GM21360 (cell line): ENCODE measurements at regions not wholly inside any gene's neighbourhood (a gene's known extent, or its start where the extent isn't known, plus 50 kb on each side); places are given as distances from the start of the nearest gene placed in this dataset.
A peak's percentile ranks its signal among the peaks of the same experiment; 100 is the strongest.

Experiments used
- ATAC-seq: cut with Tn5 transposase; IDR thresholded peaks from one replicate; pipeline ENCODE4 v1.9.1; 2021; ENCODE audit warnings: mild to moderate bottlenecking, moderate library complexity; ENCODE audit not compliant: unreplicated experiment

DNA sequence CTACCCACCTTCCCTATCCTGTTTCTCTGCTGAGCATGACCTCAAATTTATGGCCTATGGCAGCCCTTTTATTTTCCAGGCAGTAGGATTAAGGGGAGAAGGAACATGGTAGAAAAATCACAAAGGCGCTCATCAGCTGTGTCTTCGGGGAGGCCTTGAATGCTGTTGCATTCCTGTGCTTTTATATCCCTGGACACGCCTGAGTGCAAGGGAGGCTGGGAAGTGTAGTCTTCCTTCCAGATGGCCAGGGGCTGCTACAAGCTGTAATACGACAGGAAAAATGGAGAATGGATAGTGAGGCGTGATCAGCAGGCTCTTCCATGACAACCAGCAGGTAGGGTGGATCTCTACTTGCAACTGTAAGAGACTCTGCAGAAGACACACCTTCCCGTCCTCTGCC, 210.9 kb upstream of the GGTLC1 start:
- no peak for ATAC-seq

GRCh38 chr20:24194143-24194542, 205.6 kb upstream of the GGTLC1 start:
- no peak for ATAC-seq

GRCh38 chr20:24190905-24191304, 202.3 kb upstream of the GGTLC1 start:
- no peak for ATAC-seq

DNA sequence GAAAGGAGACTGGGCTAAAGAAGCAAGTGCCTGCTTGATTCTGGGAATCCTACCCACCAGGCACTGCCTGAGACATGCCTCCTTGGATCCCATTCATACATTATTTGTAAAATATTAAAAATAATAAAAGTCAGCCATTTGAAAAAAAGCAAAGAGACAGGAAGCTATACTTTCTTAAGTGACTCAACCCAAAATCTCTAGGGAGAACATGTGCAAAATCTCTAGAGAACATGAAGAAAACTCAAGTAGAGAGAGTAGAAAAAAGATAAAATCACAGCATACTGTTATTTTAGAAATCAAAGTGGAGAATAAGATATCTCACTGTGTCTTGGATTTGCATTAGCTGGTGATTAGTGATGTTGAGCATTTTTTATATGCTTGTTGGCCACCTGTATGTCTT, 197.2 kb upstream of the GGTLC1 start:
- no peak for ATAC-seq

DNA sequence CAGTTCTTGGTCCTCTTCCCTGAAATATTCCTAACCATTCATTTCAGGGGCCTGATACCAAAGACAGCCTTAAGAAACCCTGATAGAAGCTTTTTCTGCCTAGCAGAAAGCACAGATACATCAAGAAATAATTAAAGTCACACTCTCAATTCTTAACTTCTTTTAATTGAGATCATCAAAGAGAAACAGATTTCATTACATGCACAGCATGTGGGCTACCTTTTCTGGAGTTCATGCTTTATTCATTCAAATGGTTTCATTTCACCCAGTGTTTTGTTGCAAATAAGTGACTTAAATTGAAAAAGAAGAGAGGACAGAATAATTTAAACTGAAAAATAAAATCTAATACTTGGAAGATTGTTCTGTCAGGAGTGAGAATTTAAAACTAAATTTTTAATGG, 192.6 kb upstream of the GGTLC1 start:
- no peak for ATAC-seq

- no peak for ATAC-seq
Observed at GRCh38 chr20:24169256-24169655, 180.7 kb upstream of the GGTLC1 start.

DNA sequence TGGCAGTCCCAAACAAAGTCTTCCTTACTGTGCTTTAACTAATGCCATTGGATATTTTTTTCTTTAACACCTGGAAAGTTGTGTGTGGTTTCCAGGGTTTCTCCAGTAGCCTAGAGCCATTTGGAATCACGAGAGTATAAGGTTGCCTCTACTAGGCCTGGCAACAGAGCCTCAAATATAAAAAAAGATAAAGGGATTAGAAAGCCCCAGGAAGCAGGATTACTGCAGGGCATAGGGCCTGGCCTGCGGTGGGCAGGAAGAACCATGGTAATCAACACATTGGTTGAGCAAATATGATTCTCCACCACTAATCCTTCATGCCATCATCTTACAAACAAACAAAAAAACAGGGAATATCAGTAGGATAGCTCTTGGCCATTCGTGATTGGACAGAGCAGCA, 177.8 kb upstream of the GGTLC1 start:
- no peak for ATAC-seq

DNA sequence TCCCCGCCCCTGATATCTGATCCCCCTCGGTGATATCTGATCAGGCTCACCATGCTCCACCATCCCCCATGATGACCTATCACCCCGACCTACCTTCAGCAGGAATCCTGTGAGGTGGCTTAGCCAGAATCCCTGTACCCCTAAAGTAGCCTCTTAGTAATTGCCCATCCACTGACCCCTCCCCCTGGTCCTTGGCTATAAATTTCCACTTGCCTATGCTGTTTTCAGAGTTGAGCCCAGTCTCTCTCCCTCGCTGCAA, 177.5 kb upstream of the GGTLC1 start:
- no peak for ATAC-seq

- no peak for ATAC-seq
Observed at GRCh38 chr20:24165301-24166122, 176.9 kb upstream of the GGTLC1 start.

- ATAC-seq = no peak
Observed at GRCh38 chr20:24164360-24164759, 175.8 kb upstream of the GGTLC1 start.

DNA sequence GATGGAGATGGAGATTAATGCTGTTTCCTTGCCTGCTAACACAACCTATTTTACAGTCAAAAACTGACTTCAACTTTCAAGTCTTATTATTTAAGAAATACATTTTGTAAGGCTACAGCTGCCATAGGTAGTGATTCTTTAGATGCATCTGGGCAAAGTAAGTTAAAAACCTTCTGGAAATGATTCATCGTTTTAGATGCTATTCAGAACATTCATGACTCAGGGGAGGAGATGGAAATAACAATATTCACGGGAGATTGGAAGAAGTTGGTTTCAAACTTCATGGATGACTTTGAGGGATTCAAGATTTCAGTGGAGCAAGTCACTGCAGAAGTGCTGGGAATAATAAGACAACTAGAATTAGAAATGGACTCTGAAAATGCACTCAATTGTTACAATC, 174.9 kb upstream of the GGTLC1 start:
- ATAC-seq = no peak

GRCh38 chr20:24160563-24161281, 172.1 kb upstream of the GGTLC1 start:
- ATAC-seq = no peak

DNA sequence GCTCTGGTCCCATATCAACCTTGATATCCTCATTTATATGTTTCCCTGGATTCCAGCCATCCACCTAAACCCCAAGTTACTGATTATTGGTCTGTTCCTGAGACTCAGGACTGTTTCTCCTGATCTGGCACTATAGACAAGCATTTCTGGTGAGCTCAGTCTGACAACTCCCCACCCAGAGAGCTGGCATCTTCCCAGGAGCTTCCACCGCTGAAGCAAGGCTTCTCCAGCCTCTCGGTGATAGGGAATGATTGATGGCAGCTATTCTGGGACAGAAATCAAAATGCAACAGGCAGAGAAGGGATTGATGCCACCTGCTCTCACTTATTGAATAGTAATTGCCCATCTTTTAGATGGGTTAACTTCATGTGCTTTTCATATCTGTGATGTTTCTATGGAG, 169.7 kb upstream of the GGTLC1 start:
- no peak for ATAC-seq

- no peak for ATAC-seq
Observed at GRCh38 chr20:24157213-24157612, 168.6 kb upstream of the GGTLC1 start.

GRCh38 chr20:24153101-24154040, 164.8 kb upstream of the GGTLC1 start:
- ATAC-seq = no peak

DNA sequence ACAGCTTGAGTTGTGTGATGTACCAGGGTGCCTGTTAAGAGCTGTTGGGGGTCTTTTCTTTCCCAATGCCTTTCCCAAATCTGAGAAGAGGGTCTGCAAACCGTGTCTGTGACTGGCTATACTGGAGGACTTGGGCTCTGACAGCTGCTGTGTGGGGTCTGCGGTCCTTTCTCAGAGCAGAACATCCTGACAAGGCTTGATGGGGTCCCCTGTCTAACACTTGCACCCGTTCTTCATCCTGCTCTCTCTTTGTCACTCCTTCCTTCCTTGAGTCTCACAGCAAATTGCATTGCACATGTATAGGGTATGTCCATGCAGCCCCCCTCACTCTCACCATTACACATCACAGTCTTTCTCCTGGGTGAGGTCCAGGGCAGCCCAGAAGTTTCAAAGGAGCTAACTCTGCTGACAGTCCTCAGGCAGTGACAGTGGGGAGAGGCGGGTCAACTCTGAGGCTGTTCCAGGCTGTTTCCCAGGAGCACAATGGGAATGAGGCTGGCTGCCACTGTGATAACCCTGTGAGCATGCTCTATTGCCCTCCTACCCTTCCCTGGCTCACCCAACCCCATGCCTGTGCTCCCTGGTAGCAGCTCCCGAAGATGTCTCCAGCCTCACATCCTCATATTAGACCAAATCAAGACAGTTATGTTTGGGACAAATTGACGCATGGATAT, 163.2 kb upstream of the GGTLC1 start:
- ATAC-seq = no peak

GRCh38 chr20:24150406-24150805, 161.8 kb upstream of the GGTLC1 start:
- ATAC-seq = no peak

DNA sequence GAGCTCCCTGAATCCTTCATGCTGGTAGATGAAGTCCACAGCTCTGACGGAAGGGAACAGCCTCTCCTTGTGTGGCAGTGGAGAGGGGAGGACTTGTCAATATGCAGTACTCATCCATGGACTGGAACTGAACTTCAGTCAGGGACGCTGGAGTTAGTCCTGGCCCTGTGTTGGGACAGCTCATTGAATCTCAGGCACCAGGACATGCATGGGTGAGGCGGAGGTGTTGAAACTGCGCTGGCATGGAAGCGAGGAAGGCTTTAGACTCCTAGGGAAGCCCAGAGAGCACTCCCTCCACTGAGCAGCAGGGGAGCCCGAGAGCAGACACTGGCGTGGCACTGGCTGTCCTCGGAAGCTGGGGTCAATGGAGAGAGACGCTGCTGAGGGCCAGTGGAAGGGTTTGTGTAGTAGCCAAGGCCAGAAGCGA, 161.3 kb upstream of the GGTLC1 start:
- ATAC-seq = no peak

DNA sequence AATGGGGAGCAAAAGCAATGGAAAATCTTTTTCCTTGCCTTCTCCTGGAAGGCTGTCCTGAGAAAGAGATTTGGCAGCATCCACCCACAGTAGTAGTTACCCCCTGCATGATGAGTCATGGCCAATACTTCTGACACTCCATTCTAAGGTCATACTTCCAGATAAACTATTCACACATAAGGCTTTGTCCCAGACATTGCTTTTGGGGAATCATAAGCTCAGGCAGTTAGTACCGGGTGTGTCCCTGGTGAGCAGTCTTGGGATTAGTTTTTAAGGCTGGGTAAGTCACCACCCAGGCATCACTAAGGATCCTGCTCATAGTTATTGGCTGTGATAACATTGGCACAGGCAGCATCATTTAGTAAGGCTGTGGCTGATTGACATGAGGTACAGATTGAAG, 160.6 kb upstream of the GGTLC1 start:
- ATAC-seq = no peak

DNA sequence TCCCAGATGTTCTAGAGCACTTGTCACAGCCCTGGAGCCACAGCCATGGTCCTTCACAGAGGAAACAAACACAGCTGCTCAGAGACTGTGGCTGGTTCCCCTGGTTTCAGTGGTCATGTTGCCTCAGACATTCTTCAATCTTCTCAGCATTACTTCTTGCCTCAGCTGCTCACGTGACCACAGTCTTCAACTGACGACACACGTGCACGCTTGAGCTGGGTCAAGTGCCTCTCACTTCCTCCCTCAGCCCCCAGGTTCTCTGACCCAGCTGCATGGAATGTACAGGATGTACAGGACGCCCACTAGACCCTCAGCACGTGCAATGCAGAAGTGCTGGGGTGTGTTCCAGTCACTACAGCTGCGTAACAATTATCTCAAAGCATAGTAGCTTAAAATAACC, 159.8 kb upstream of the GGTLC1 start:
- peak; percentile 78 for ATAC-seq

DNA sequence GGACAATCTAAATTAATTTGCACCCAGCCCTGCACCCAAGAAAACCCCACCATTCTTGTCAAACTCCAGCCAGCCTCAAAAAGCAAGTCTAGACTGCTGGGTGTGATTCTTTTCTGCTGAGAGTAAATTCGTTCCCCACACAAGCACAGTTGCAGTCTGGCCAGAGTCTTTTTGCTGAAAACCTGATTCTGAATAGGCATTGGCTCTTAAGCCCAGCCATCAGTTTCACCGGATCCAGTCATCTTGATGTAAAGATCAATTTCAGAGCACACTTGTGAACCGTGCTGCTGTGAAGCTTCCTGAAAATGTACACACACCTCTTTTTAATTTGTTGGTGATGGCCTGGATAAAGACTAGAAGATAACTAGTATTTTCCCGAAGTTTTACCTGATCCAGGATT, 159.4 kb upstream of the GGTLC1 start:
- no peak for ATAC-seq
